ENCODE measurements at regions not wholly inside any gene's neighbourhood (a gene's known extent, or its start where the extent isn't known, plus 50 kb on each side); places are given as distances from the start of the nearest gene placed in this dataset.

GRCh38 chr2:41400088-41400665 is 647.6 kb upstream of the PKDCC start:
- DNase-seq (ENCODE audit: low spot score): no peak

- no peak for DNase-seq (ENCODE audit: low spot score)
Observed at GRCh38 chr2:41405441-41405840, 642.4 kb upstream of the PKDCC start.

- no peak for DNase-seq (ENCODE audit: low spot score)
Observed at GRCh38 chr2:41409328-41409727, 638.5 kb upstream of the PKDCC start.

- no peak for DNase-seq (ENCODE audit: low spot score)
Observed at GRCh38 chr2:41410011-41410410, 637.8 kb upstream of the PKDCC start.

GRCh38 chr2:41413813-41414485 is 633.9 kb upstream of the PKDCC start:
- no peak for DNase-seq (ENCODE audit: low spot score)

GRCh38 chr2:41414486-41415230 is 633.2 kb upstream of the PKDCC start:
- peak; percentile 5 for DNase-seq (ENCODE audit: low spot score)

GRCh38 chr2:41417511-41417910 is 630.3 kb upstream of the PKDCC start:
- DNase-seq (ENCODE audit: low spot score): no peak

GRCh38 chr2:41420219-41420618 is 627.6 kb upstream of the PKDCC start:
- no peak for DNase-seq (ENCODE audit: low spot score)

GRCh38 chr2:41420872-41421271 is 626.9 kb upstream of the PKDCC start:
- DNase-seq (ENCODE audit: low spot score): no peak

- DNase-seq (ENCODE audit: low spot score): no peak
Observed at GRCh38 chr2:41431756-41432155, 616.1 kb upstream of the PKDCC start.

GRCh38 chr2:41432459-41432858 is 615.4 kb upstream of the PKDCC start:
- no peak for DNase-seq (ENCODE audit: low spot score)

GRCh38 chr2:41434991-41435390 is 612.8 kb upstream of the PKDCC start:
- no peak for DNase-seq (ENCODE audit: low spot score)

GRCh38 chr2:41441958-41442357 is 605.9 kb upstream of the PKDCC start:
- no peak for DNase-seq (ENCODE audit: low spot score)

- DNase-seq (ENCODE audit: low spot score): no peak
Observed at GRCh38 chr2:41445865-41446264, 602.0 kb upstream of the PKDCC start.

GRCh38 chr2:41446266-41446665 is 601.6 kb upstream of the PKDCC start:
- DNase-seq (ENCODE audit: low spot score): no peak

GRCh38 chr2:41448221-41448620 is 599.6 kb upstream of the PKDCC start:
- DNase-seq (ENCODE audit: low spot score): no peak

GRCh38 chr2:41457026-41457425 is 590.8 kb upstream of the PKDCC start:
- DNase-seq (ENCODE audit: low spot score): no peak

GRCh38 chr2:41460661-41461060 is 587.2 kb upstream of the PKDCC start:
- DNase-seq (ENCODE audit: low spot score): no peak

GRCh38 chr2:41464395-41464794 is 583.4 kb upstream of the PKDCC start:
- no peak for DNase-seq (ENCODE audit: low spot score)

- peak; percentile 79 for DNase-seq (ENCODE audit: low spot score)
Observed at GRCh38 chr2:41475959-41476358, 571.9 kb upstream of the PKDCC start.

GRCh38 chr2:41482659-41483058 is 565.2 kb upstream of the PKDCC start:
- no peak for DNase-seq (ENCODE audit: low spot score)

GRCh38 chr2:41483226-41483625 is 564.6 kb upstream of the PKDCC start:
- no peak for DNase-seq (ENCODE audit: low spot score)

Measured in pons (tissue), 1 donor.